Heart left ventricle (tissue), 16 donors: ENCODE measurements at regions not wholly inside any gene's neighbourhood (a gene's known extent, or its start where the extent isn't known, plus 50 kb on each side); places are given as distances from the start of the nearest gene placed in this dataset.

Experiments
- ATAC-seq, 4 donors: fragments of 200-7000 bp; cut with Tn5 transposase; one replicate each; pipeline ENCODE4 v1.9.1; 2020 to 2022; ENCODE audit warnings: moderate library complexity in 4 of 4, mild to moderate bottlenecking in 3 of 4, moderate number of reproducible peaks in 1 of 4
- DNase-seq, 5 donors: peaks; one replicate each; pipeline ENCODE4 v3.0.0-alpha.2; 2020
- H3K27ac ChIP-seq, 12 donors: fragments of 200-600 bp; sonication (generic) in 4 of 12; one replicate each; pipeline versions ENCODE4 v1.5.0 to v1.8.0; 2016 to 2022; ENCODE audit warnings: mild to moderate bottlenecking in 2 of 12
- H3K27me3 ChIP-seq, 9 donors: fragments of 200-600 bp; sonication (generic) in 2 of 9; one replicate each; pipeline versions ENCODE4 v1.5.1 to v1.8.0; 2016 to 2022; ENCODE audit warnings: mild to moderate bottlenecking in 3 of 9
- H3K36me3 ChIP-seq, 9 donors: fragments of 200-600 bp; sonication (generic) in 2 of 9; one replicate each; pipeline versions ENCODE4 v1.5.0 to v1.8.0; 2018 to 2022; ENCODE audit warnings: mild to moderate bottlenecking in 2 of 9
- H3K4me1 ChIP-seq, 12 donors: fragments of 200-600 bp; sonication (generic) in 4 of 12; one replicate each; pipeline versions ENCODE4 v1.5.0 to v1.8.0; 2016 to 2022; ENCODE audit warnings: mild to moderate bottlenecking in 3 of 12
- H3K4me3 ChIP-seq, 12 donors: fragments of 200-600 bp; sonication (generic) in 4 of 12; one replicate each; pipeline versions ENCODE4 v1.5.0 to v1.8.0; 2017 to 2022; ENCODE audit warnings: mild to moderate bottlenecking in 9 of 12, moderate library complexity in 4 of 12
- H3K9me3 ChIP-seq, 12 donors: fragments of 200-600 bp; sonication (generic) in 4 of 12; one replicate each; pipeline versions ENCODE4 v1.5.0 to v1.8.0; 2016 to 2022; ENCODE audit warnings: mild to moderate bottlenecking in 1 of 12
- POLR2A ChIP-seq, 2 donors: fragments of 450-650 bp; IDR thresholded peaks; one replicate each; pipeline ENCODE4 v1.6.1; 2017; ENCODE audit warnings: antibody characterized with exemption in 2 of 2, mild to moderate bottlenecking in 2 of 2, moderate library complexity in 2 of 2
- WGBS, 4 donors: extraction: QIAGEN DNeasy Blood & Tissue Kit in 2 of 4; methylation state at CpG; one replicate each; pipeline versions ENCODE4 v1.1.5 to v1.1.7; 2013 to 2018; 5-methylcytosine and 5-hydroxymethylcytosine counted together
- intact Hi-C, 10 donors: fragments of 100-400 bp; cut with DNase I; formaldehyde crosslinking; loops; one replicate each; pipeline versions ENCODE4 v1.11.1 to v1.14.2; 2022
- TF ChIP-seq, protein P1 (sequence below), 12 donors: fragments of 200-600 bp; sonication (generic) in 4 of 12; IDR thresholded peaks; one replicate each; pipeline versions ENCODE4 v1.5.0 to v1.8.0; 2018 to 2022; ENCODE audit warnings: antibody characterized with exemption in 12 of 12, mild to moderate bottlenecking in 5 of 12
- donor health status: ischemic (EF 13 %, LVEDD 7.1; RV severe dilation, severe dysfunction).
- donor health status: healthy with polysubstance abuse.
- donor health status: DM: no; HTN: yes; CAD: no.
- donor health status: DM: no; HTN: no; CAD: no.
- donor health status: ischemic (EF 25% LVEDD 6.9; RV normal size, moderate dysfunction).
- donor health status: ischemic (EF 25% LVEDD 5.7; RV mildly dilated, moderate dysfunction).
- donor health status: healthy.
- donor health status: DM: yes; HTN: yes; CAD: no.
- donor health status: ischemic (EF 35%, LVEDD 5.7; RV mildly dilated, moderate dysfunction).
- donor health status: nonischemic (EF 11% LVEDD 7.7; RV severe dilation, severe dysfunction).
- donor health status: DM: yes; HTN: yes; CAD: no.
- donor health status: PGD.
- donor health status: ischemic (EF 29% LVEDD 5.4; RV normal size, mild dysfunction).
- donor health status: nonischemic (EF 23%, LVEDD 6.1; RV moderate dilation, normal function).

DNA sequence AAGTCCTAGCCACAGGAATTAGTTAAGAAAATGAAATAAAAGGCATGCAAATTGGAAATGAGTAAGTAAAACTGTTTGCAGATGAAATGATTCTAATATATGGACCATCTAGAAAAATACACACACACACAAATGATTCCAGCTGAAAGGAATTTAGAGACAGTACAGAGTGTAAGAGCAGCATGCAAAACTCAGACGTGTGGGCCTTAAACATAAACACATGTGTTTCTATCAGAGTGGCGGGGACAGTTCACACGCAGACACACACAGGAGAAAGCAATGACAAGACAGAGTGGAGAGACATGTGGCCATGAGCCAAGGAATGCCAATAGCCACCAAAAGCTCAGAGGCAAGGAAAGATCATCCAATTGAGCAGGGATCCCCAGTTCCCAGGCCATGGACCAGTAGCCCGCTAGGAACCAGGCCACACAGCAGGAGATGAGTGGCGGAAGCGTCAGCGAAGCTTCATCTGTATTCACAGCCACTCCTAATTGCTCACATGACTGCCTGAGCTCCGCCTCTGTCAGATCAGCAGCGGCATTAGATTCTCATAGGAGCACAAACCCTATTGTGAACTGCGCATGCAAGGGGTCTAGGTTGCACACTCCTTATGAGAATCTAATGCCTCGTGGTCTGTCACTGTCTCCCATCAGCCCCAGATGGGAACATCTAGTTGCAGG is 155.4 kb downstream of the ARL4C start:
- Histone ChIP-seq H3K4me1 (peaks cover 0 to 7% (median 0%) of the 10 kb centered on the region in 12 donors), H3K27me3 (no peaks in the 10 kb centered on the region), H3K4me3 (no peak overlapping the region), H3K36me3 (no peaks in the 10 kb centered on the region), H3K27ac (no peak overlapping the region), H3K9me3 (peaks cover 0 to 4% (median 0%) of the 10 kb centered on the region in 12 donors)
- 86 to 90% (median 88%) methylated on average over 11 of the region's 11 CpGs for WGBS, 4 donors
- intact Hi-C loops = loop anchor here in 1 of 10 donors (10.0 kb wide), 1 partner anchor 153 kb away; the partner anchor contains the start of gene ARL4C
- ATAC-seq (no peak), DNase-seq (no peak)
- TF ChIP-seq, protein P1, sequence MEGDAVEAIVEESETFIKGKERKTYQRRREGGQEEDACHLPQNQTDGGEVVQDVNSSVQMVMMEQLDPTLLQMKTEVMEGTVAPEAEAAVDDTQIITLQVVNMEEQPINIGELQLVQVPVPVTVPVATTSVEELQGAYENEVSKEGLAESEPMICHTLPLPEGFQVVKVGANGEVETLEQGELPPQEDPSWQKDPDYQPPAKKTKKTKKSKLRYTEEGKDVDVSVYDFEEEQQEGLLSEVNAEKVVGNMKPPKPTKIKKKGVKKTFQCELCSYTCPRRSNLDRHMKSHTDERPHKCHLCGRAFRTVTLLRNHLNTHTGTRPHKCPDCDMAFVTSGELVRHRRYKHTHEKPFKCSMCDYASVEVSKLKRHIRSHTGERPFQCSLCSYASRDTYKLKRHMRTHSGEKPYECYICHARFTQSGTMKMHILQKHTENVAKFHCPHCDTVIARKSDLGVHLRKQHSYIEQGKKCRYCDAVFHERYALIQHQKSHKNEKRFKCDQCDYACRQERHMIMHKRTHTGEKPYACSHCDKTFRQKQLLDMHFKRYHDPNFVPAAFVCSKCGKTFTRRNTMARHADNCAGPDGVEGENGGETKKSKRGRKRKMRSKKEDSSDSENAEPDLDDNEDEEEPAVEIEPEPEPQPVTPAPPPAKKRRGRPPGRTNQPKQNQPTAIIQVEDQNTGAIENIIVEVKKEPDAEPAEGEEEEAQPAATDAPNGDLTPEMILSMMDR (IDR thresholded peaks at IDR 0.05) = no peak
- TF ChIP-seq POLR2A (IDR thresholded peaks at IDR 0.05) = no peak

DNA sequence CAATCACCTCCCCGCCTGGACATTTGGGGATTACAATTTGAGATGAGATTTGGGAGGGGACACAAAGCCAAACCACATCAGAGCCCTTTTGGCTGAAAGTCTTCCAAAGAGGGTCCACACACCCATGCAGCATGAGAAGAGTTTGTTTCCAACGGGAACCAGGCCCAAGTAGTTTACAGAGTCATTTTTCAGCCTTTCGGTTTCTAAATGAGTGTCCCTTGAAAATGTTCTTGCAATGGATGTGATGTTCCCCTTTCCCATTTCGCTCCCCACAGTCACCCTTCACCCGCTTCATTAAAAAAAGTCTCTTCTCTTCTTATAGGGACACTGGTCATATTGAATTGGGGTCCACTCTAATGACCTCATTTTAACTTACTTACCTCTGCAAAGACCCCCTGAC is 157.4 kb downstream of the ARL4C start:
- peaks cover 0 to 19% (median 3%) of the 10 kb centered on the region in 12 donors for H3K4me1 ChIP-seq
- no peaks in the 10 kb centered on the region for H3K36me3 ChIP-seq
- no peaks in the 10 kb centered on the region for H3K27me3 ChIP-seq
- H3K4me3 ChIP-seq = no peak overlapping the region
- peak overlapping the region in 1 of 12 donors; percentile 70 for H3K27ac ChIP-seq
- ATAC-seq (no peak), DNase-seq (no peak)
- 92 to 96% (median 93%) methylated on average over 5 of the region's 5 CpGs for WGBS, 4 donors
- intact Hi-C loops = loop anchor here in 1 of 10 donors (5.0 kb wide), 1 partner anchor 153 kb away; no protein-coding TSS in a partner anchor
- peaks cover 0 to 4% (median 0%) of the 10 kb centered on the region in 12 donors for H3K9me3 ChIP-seq
- TF ChIP-seq POLR2A (IDR thresholded peaks at IDR 0.05) = no peak
- TF ChIP-seq, protein P1 (IDR thresholded peaks at IDR 0.05) = no peak

DNA sequence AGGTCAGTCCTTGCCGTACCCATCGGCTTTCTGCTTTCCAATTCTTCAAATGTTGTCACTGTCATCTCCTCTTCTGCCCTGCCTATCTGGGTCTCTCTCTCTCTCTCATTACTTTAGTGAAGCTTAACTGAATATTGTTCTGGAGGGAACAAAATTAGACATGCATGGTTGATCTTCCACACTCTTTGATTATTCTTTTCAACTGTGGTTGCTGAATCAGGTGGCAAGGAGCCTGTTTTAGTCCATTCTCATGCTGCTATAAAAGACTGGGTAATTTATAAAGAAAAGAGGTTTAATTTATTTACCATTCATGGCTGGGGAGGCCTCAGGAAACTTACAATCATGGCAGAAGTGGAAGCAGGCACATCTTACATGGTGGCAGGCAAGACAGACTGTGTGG is 157.9 kb downstream of the ARL4C start:
- Histone ChIP-seq H3K27me3 (no peaks in the 10 kb centered on the region), H3K4me1 (peaks cover 0 to 21% (median 3%) of the 10 kb centered on the region in 12 donors), H3K36me3 (no peaks in the 10 kb centered on the region), H3K27ac (peak overlapping the region in 1 of 12 donors; percentile 70), H3K4me3 (no peak overlapping the region), H3K9me3 (peaks cover 0 to 4% (median 0%) of the 10 kb centered on the region in 12 donors)
- no peak for DNase-seq
- TF ChIP-seq POLR2A (IDR thresholded peaks at IDR 0.05) = no peak
- TF ChIP-seq, protein P1 (IDR thresholded peaks at IDR 0.05) = no peak
- intact Hi-C loops = loop anchor here in 1 of 10 donors (5.0 kb wide), 1 partner anchor 153 kb away; no protein-coding TSS in a partner anchor
- WGBS, 4 donors = 93 to 98% (median 95%) methylated on average over 2 of the region's 2 CpGs
- no peak for ATAC-seq

DNA sequence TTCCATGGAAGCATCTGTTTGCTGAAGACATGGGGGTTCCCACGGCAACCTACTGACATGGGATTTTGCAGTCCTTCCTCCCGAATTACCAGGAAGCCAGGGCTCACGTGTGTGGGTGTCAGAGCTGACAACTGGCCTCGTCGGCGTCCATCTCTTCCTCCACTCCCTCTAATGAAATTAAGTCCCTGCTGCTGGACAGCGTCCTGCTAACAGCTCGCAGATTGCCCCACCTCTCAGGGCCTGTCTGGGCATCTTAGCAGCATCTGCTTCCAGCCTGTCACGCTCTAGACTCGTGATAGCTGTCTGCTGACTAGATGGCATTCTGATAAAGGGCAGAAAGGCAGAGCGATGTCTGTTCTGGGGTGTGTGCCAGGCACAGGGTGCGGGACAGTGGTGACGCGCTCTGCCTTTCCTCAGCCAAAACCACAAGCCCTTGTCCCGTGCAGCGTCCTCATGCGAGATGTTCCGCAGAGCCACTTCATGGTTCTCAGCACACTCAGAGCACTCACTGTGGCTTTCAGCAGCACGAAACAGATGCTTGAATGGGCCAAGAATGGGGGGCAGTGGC is 161.1 kb downstream of the ARL4C start:
- H3K36me3 ChIP-seq = no peaks in the 10 kb centered on the region
- peak overlapping the region in 4 of 12 donors; percentile 9 to 73 (median 36) for H3K27ac ChIP-seq
- peak; percentile 82 to 90 (median 85) for ATAC-seq
- peaks cover 0 to 4% (median 0%) of the 10 kb centered on the region in 12 donors for H3K9me3 ChIP-seq
- no peak overlapping the region for H3K4me3 ChIP-seq
- TF ChIP-seq POLR2A (IDR thresholded peaks at IDR 0.05) = no peak
- TF ChIP-seq, protein P1 (IDR thresholded peaks at IDR 0.05) = no peak
- peak; percentile 59 to 84 (median 72) for DNase-seq
- intact Hi-C loops = loop anchor here in 1 of 10 donors (5.0 kb wide), 1 partner anchor 157 kb away; no protein-coding TSS in a partner anchor
- WGBS, 4 donors = 10 to 30% (median 16%) methylated on average over 16 to 19 of the region's 19 CpGs
- no peaks in the 10 kb centered on the region for H3K27me3 ChIP-seq
- peaks cover 0 to 21% (median 3%) of the 10 kb centered on the region in 12 donors for H3K4me1 ChIP-seq
